Muscle of arm (tissue), 1 donor: ENCODE measurements at regions not wholly inside any gene's neighbourhood (a gene's known extent, or its start where the extent isn't known, plus 50 kb on each side); places are given as distances from the start of the nearest gene placed in this dataset.
A peak's percentile ranks its signal among the peaks of the same experiment; 100 is the strongest.
"Not testable (repeated sequence)": the region's sequence is repeated elsewhere in the genome, so short reads cannot be mapped to it uniquely, and the experiment has no call there.

Source experiments
- DNase-seq: peaks from one replicate; pipeline ENCODE4 v3.0.0-alpha.2; 2013

- DNase-seq: no peak
Measured at GRCh38 chr3:1456781-1457311, 364.0 kb downstream of the CNTN6 start.

- DNase-seq: no peak
Measured at GRCh38 chr3:1462371-1462770, 369.5 kb downstream of the CNTN6 start.

- DNase-seq: no peak
Measured at GRCh38 chr3:1462856-1463450, 370.1 kb downstream of the CNTN6 start.

- not testable (repeated sequence) for DNase-seq
Measured at GRCh38 chr3:1465091-1465490, 372.3 kb downstream of the CNTN6 start.

- DNase-seq: no peak
Measured at GRCh38 chr3:1468145-1468544, 375.3 kb downstream of the CNTN6 start.

- DNase-seq: no peak
Measured at GRCh38 chr3:1469248-1469647, 376.4 kb downstream of the CNTN6 start.

GRCh38 chr3:1469687-1470086 is 376.9 kb downstream of the CNTN6 start:
- DNase-seq: no peak

GRCh38 chr3:1477669-1478068 is 384.8 kb downstream of the CNTN6 start:
- no peak for DNase-seq

- DNase-seq: peak; percentile 22
Measured at GRCh38 chr3:1495466-1495865, 402.6 kb downstream of the CNTN6 start.

GRCh38 chr3:1499694-1500093 is 406.9 kb downstream of the CNTN6 start:
- no peak for DNase-seq

- no peak for DNase-seq
Measured at GRCh38 chr3:1501406-1502115, 408.7 kb downstream of the CNTN6 start.

GRCh38 chr3:1506090-1506489 is 413.3 kb downstream of the CNTN6 start:
- DNase-seq: no peak

- DNase-seq: no peak
Measured at GRCh38 chr3:1513662-1514061, 420.8 kb downstream of the CNTN6 start.

- DNase-seq: no peak
Measured at GRCh38 chr3:1515882-1516281, 423.1 kb downstream of the CNTN6 start.

- no peak for DNase-seq
Measured at GRCh38 chr3:1527786-1528185, 435.0 kb downstream of the CNTN6 start.

- no peak for DNase-seq
Measured at GRCh38 chr3:1528621-1529020, 435.8 kb downstream of the CNTN6 start.

- no peak for DNase-seq
Measured at GRCh38 chr3:1529676-1530075, 436.9 kb downstream of the CNTN6 start.

GRCh38 chr3:1531981-1532380 is 439.2 kb downstream of the CNTN6 start:
- no peak for DNase-seq

GRCh38 chr3:1532935-1533606 is 440.2 kb downstream of the CNTN6 start:
- no peak for DNase-seq

GRCh38 chr3:1533763-1534162 is 440.9 kb downstream of the CNTN6 start:
- DNase-seq: no peak

GRCh38 chr3:1534252-1534651 is 441.4 kb downstream of the CNTN6 start:
- DNase-seq: no peak

- DNase-seq: no peak
Measured at GRCh38 chr3:1535361-1535760, 442.5 kb downstream of the CNTN6 start.

- DNase-seq: no peak
Measured at GRCh38 chr3:1540686-1541085, 447.9 kb downstream of the CNTN6 start.
